PC-3 (cell line): ENCODE measurements at regions not wholly inside any gene's neighbourhood (a gene's known extent, or its start where the extent isn't known, plus 50 kb on each side); places are given as distances from the start of the nearest gene placed in this dataset.

Experiments
- CTCF ChIP-seq: fragments of 300-600 bp; sonication (generic); conservative IDR thresholded peaks from 2 replicates; pipeline ENCODE4 v1.5.1; 2017; ENCODE audit warnings: antibody characterized with exemption, low read depth, mild to moderate bottlenecking, low read length
- EZH2 ChIP-seq: fragments of 300-600 bp; sonication (generic); IDR thresholded peaks from one replicate; pipeline ENCODE4 v1.6.1; 2017; ENCODE audit warnings: antibody characterized with exemption, mild to moderate bottlenecking, low read length; ENCODE audit not compliant: unreplicated experiment

DNA sequence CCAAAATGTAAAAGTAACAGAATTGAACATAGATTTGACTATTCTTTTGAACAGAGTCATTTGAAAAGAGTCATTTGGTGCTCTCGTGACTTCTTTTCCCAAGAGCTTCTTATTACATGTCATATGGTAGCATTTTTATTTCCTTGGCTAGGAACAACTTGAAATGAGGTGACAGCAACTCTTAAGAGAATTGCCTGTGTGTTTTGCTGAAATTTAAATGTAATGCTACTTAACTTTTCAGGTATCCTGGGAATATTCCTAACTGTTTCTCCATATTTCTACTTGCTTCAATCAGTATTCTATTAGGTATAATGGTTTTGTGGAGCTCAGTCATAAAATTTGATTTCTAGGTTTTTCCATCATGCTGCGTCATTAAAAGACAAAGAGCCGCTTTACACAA is 700.7 kb downstream of the LUZP2 start:
- TF ChIP-seq CTCF (no peak), EZH2 (no peak)
